ENCODE measurements at regions not wholly inside any gene's neighbourhood (a gene's known extent, or its start where the extent isn't known, plus 50 kb on each side); places are given as distances from the start of the nearest gene placed in this dataset.
"Not testable (repeated sequence)": the region's sequence is repeated elsewhere in the genome, so short reads cannot be mapped to it uniquely, and the experiment has no call there.

DNA sequence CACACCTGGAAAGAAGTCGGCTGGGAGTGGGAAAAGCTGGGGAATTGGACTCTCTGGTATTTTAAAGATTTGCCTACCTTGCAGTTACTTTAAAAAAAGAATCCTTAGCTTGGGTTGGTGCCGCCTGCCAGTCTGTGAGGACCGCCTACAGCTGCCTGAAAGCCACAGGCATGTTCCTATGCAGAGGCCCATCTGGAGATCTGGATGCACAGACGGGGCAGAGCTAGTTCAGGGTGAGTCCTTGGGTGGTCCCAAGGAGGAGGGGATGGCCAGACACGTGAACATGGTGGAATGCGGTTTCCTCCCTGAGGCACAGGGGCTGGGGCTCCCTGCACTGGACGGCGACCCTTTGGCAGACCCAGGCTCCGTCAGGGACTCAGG is 113.2 kb upstream of the IQSEC1 start:
- Histone ChIP-seq H3K27ac (ENCODE audit: low read length) (no peak overlapping the region), H3K36me3 (ENCODE audit: control insufficient read depth, insufficient read depth, low read length) (no peaks in the 10 kb centered on the region), H3K4me1 (ENCODE audit: control insufficient read depth, insufficient read depth, low read length) (peaks cover 13% of the 10 kb centered on the region), H3K9me3 (replicated peaks; ENCODE audit: control insufficient read depth, low read depth, low read length) (peaks cover 2% of the 10 kb centered on the region), H3K4me3 (ENCODE audit: low read length) (no peak overlapping the region), H3K27me3 (ENCODE audit: control insufficient read depth, insufficient read depth, low read length) (peaks cover 3% of the 10 kb centered on the region)
- WGBS (ENCODE audit: insufficient coverage): 30% methylated on average over 6 of the region's 9 CpGs
- no peak for DNase-seq

DNA sequence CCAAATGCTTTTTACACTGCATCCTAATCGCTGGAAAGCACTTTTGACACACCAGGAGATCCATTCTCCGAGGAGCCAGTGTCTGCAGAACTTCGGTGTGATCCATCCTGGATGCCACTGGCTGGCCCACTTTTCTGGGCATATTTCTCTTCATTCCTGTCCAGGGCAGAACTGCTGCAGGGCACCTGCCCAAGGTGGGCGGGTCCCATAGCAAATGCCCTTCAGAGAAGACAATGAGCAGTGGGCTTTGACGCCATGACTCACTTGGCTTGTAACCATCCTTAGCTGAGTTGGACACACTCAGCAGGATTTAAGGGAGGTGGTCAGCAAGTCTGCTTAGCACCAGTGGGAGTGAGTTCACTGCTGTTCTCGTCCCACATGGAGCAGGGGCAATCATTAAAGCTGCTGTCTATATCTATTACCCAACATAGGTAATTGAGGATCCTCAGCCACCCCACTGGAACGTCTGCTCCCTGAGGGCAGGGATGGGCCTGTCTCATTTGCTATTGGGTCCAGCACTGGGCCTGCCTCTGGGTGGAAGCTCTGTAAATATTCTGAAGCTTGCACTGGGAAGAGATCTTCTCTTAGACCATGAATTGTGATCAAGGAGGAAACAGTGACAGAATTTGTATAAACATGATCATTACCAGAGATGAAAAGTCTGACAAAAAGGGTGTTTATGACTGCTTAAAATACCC is 112.7 kb upstream of the IQSEC1 start:
- WGBS (ENCODE audit: insufficient coverage): 96% methylated on average over 5 of the region's 7 CpGs
- DNase-seq: no peak
- no peak overlapping the region for H3K4me3 ChIP-seq (ENCODE audit: low read length)

DNA sequence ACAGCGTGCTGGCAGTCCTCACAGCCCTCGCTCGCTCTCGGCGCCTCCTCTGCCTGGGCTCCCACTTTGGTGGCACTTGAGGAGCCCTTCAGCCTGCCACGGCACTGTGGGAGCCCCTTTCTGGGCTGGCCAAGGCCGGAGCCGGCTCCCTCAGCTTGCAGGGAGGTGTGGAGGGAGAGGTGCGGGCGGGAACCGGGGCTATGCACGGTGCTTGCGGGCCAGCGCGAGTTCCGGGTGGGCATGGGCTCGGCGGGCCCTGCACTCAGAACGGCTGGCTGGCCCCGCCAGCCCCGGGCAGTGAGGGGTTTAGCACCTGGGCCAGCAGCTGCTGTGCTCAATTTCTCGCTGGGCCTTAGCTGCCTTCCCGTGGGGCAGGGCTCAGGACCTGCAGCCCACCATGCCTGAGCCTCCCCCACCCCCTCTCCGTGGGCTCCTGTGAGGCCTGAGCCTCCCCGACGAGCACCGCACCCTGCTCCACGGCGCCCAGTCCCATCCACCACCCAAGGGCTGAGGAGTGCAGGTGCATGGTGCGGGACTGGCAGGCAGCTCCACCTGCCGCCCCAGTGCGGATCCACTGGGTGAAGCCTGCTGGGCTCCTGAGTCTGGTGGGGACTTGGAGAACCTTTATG is 106.5 kb upstream of the IQSEC1 start:
- H3K36me3 ChIP-seq (ENCODE audit: control insufficient read depth, insufficient read depth, low read length); H3K4me1 ChIP-seq (ENCODE audit: control insufficient read depth, insufficient read depth, low read length); H3K27me3 ChIP-seq (ENCODE audit: control insufficient read depth, insufficient read depth, low read length); H3K4me3 ChIP-seq (ENCODE audit: low read length); DNase-seq; H3K27ac ChIP-seq (ENCODE audit: low read length): not testable (repeated sequence)
- WGBS (ENCODE audit: insufficient coverage): 97% methylated on average over 25 of the region's 32 CpGs
- H3K9me3 ChIP-seq (replicated peaks; ENCODE audit: control insufficient read depth, low read depth, low read length): peaks cover 16% of the 10 kb centered on the region

More for the DNA sequence above, 112.7 kb upstream of the IQSEC1 start:
- peaks cover 3% of the 10 kb centered on the region for H3K27me3 ChIP-seq (ENCODE audit: control insufficient read depth, insufficient read depth, low read length)
- H3K27ac ChIP-seq (ENCODE audit: low read length): no peak overlapping the region
- H3K9me3 ChIP-seq (replicated peaks; ENCODE audit: control insufficient read depth, low read depth, low read length): peaks cover 2% of the 10 kb centered on the region
- H3K4me1 ChIP-seq (ENCODE audit: control insufficient read depth, insufficient read depth, low read length): peaks cover 13% of the 10 kb centered on the region
- no peaks in the 10 kb centered on the region for H3K36me3 ChIP-seq (ENCODE audit: control insufficient read depth, insufficient read depth, low read length)

DNA sequence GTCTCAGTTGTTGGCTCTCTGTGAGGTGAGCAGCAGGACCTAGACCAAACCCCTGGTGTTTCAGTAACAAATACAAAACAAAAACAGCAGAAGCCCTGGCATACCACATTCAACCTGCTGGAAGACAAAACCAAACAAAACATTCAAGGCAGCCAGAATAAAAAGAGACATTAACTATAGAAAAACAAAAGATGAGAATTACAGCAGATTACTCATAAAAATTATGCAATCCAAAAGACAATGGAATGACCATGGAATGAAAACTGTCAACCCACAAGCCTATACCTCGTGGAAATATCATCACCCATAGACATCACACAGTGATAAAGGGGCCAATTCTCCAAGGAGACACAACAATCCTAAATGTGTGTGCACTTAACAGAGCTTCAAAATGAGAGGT is 106.0 kb upstream of the IQSEC1 start:
- no peaks in the 10 kb centered on the region for H3K36me3 ChIP-seq (ENCODE audit: control insufficient read depth, insufficient read depth, low read length)
- no peaks in the 10 kb centered on the region for H3K4me1 ChIP-seq (ENCODE audit: control insufficient read depth, insufficient read depth, low read length)

DNA sequence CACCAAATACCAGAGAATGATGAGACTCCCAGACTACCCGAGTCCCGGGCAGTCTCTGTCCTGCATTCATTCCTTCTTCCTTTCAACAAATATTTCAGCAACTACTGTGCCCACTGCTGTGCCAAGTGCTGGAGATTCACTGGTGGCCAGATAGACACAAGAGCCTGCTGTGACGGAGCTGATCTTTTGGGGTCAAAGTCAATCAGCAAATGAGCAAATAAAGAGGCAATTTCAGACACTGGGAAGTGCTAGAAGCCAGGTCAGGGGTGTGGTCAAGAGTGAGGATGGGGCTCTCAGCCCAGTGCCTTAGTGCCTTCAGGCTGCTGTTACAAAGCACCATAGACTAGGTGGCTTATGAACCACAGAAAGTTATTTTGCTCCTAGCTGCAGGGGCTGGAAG is 104.9 kb upstream of the IQSEC1 start:
- DNase-seq: no peak
- peaks cover 16% of the 10 kb centered on the region for H3K9me3 ChIP-seq (replicated peaks; ENCODE audit: control insufficient read depth, low read depth, low read length)
- 82% methylated on average over 3 of the region's 3 CpGs for WGBS (ENCODE audit: insufficient coverage)
- no peak overlapping the region for H3K27ac ChIP-seq (ENCODE audit: low read length)
- no peaks in the 10 kb centered on the region for H3K4me1 ChIP-seq (ENCODE audit: control insufficient read depth, insufficient read depth, low read length)
- peaks cover 3% of the 10 kb centered on the region for H3K27me3 ChIP-seq (ENCODE audit: control insufficient read depth, insufficient read depth, low read length)
- no peak overlapping the region for H3K4me3 ChIP-seq (ENCODE audit: low read length)
- no peaks in the 10 kb centered on the region for H3K36me3 ChIP-seq (ENCODE audit: control insufficient read depth, insufficient read depth, low read length)

More for the DNA sequence above, 106.0 kb upstream of the IQSEC1 start:
- peaks cover 16% of the 10 kb centered on the region for H3K9me3 ChIP-seq (replicated peaks; ENCODE audit: control insufficient read depth, low read depth, low read length)
- H3K27ac ChIP-seq (ENCODE audit: low read length): no peak overlapping the region
- H3K27me3 ChIP-seq (ENCODE audit: control insufficient read depth, insufficient read depth, low read length): peaks cover 3% of the 10 kb centered on the region
- WGBS (ENCODE audit: insufficient coverage): no CpG with 5 or more reads among the region's 1 CpG
- DNase-seq: no peak
- H3K4me3 ChIP-seq (ENCODE audit: low read length): no peak overlapping the region

DNA sequence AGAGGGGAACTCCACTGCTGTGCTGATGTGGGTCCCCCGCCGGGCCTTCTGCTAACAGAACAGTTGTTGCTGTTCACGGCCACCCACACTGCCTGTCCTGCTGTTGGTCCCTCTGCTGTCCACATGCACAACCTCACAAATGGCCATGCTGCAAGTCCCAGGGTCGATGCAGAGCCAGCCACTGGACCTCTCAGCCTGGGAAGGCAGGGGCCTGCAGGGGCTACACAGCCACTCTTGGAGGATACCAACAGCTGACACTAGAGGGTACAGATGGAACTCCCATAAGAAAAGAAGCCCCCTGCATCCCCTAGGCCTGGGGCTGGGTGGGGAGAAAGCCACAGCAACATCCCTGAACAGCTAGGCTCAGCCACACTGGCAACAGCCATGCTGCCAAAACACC is 104.4 kb upstream of the IQSEC1 start:
- peaks cover 3% of the 10 kb centered on the region for H3K27me3 ChIP-seq (ENCODE audit: control insufficient read depth, insufficient read depth, low read length)
- H3K4me3 ChIP-seq (ENCODE audit: low read length): no peak overlapping the region
- 30% methylated on average over 1 of the region's 4 CpGs for WGBS (ENCODE audit: insufficient coverage)
- H3K36me3 ChIP-seq (ENCODE audit: control insufficient read depth, insufficient read depth, low read length): no peaks in the 10 kb centered on the region
- H3K9me3 ChIP-seq (replicated peaks; ENCODE audit: control insufficient read depth, low read depth, low read length): peaks cover 16% of the 10 kb centered on the region
- no peaks in the 10 kb centered on the region for H3K4me1 ChIP-seq (ENCODE audit: control insufficient read depth, insufficient read depth, low read length)
- no peak for DNase-seq
- H3K27ac ChIP-seq (ENCODE audit: low read length): no peak overlapping the region

DNA sequence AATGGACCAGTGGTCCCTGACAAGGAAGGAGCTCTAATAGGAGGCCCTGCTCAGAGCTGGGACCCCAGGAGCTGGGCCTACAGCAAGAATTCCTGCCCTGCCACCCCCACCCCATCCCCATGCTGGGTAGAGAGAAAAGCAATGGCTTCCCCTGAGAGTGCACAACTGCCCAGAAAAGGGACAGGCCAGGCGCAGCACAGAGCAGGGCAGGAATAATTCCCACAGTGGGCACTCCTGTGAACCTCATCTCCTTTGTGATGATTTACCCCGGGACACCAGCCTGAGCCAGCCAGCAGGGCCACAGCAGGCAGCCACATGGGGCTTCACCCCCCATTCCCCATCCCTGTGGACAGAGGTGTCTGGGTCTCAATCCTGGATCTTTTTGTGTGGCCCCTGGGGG is 104.0 kb upstream of the IQSEC1 start:
- H3K4me3 ChIP-seq (ENCODE audit: low read length): no peak overlapping the region
- peaks cover 3% of the 10 kb centered on the region for H3K27me3 ChIP-seq (ENCODE audit: control insufficient read depth, insufficient read depth, low read length)
- no peaks in the 10 kb centered on the region for H3K36me3 ChIP-seq (ENCODE audit: control insufficient read depth, insufficient read depth, low read length)
- H3K9me3 ChIP-seq (replicated peaks; ENCODE audit: control insufficient read depth, low read depth, low read length): peaks cover 16% of the 10 kb centered on the region
- H3K4me1 ChIP-seq (ENCODE audit: control insufficient read depth, insufficient read depth, low read length): no peaks in the 10 kb centered on the region
- no peak for DNase-seq
- H3K27ac ChIP-seq (ENCODE audit: low read length): no peak overlapping the region
- 100% methylated on average over 1 of the region's 2 CpGs for WGBS (ENCODE audit: insufficient coverage)

DNA sequence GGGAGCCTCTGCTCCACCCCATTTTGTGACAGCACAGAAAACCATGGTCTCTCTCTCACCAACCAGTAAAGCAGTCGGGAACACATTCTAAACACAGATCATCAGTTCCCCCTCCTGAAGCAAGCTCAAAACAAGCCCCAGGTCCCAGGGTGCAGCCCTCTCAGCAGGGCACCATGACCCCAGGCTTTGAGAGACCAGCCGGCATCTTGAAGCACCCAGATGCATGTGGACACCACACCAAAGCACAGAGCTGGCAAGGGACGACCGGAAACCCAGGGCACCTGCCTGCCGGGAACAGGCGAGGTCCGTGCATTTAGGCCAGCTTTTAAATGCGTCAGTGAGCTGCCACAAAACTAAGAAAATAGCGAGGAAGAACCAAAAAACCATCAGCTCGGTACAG is 103.2 kb upstream of the IQSEC1 start:
- DNase-seq: no peak
- 81% methylated on average over 6 of the region's 10 CpGs for WGBS (ENCODE audit: insufficient coverage)
- Histone ChIP-seq H3K4me3 (ENCODE audit: low read length) (no peak overlapping the region), H3K9me3 (replicated peaks; ENCODE audit: control insufficient read depth, low read depth, low read length) (peaks cover 16% of the 10 kb centered on the region), H3K27ac (ENCODE audit: low read length) (no peak overlapping the region), H3K36me3 (ENCODE audit: control insufficient read depth, insufficient read depth, low read length) (no peaks in the 10 kb centered on the region), H3K27me3 (ENCODE audit: control insufficient read depth, insufficient read depth, low read length) (peaks cover 3% of the 10 kb centered on the region), H3K4me1 (ENCODE audit: control insufficient read depth, insufficient read depth, low read length) (no peaks in the 10 kb centered on the region)

DNA sequence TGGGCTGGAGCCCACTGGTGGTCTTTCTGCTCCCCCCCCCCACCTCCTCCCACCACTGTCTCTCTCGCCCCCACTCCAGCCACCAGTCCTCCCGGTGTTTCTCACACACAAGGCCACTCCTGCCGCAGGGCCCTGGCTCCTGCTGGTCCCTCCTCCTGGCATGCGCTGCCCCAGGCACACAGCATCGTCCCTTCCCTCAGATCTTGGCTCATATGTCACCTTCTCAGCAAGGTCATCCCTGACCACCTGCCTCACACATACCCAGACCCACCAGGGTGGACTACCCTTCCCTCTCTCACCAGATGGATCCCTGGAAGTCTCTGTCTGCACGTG is 101.5 kb upstream of the IQSEC1 start:
- Histone ChIP-seq H3K9me3 (replicated peaks; ENCODE audit: control insufficient read depth, low read depth, low read length) (peaks cover 16% of the 10 kb centered on the region), H3K4me1 (ENCODE audit: control insufficient read depth, insufficient read depth, low read length) (no peaks in the 10 kb centered on the region), H3K27me3 (ENCODE audit: control insufficient read depth, insufficient read depth, low read length) (peaks cover 3% of the 10 kb centered on the region), H3K27ac (ENCODE audit: low read length) (no peak overlapping the region), H3K36me3 (ENCODE audit: control insufficient read depth, insufficient read depth, low read length) (no peaks in the 10 kb centered on the region), H3K4me3 (ENCODE audit: low read length) (no peak overlapping the region)
- 62% methylated on average over 6 of the region's 6 CpGs for WGBS (ENCODE audit: insufficient coverage)
- DNase-seq: no peak

DNA sequence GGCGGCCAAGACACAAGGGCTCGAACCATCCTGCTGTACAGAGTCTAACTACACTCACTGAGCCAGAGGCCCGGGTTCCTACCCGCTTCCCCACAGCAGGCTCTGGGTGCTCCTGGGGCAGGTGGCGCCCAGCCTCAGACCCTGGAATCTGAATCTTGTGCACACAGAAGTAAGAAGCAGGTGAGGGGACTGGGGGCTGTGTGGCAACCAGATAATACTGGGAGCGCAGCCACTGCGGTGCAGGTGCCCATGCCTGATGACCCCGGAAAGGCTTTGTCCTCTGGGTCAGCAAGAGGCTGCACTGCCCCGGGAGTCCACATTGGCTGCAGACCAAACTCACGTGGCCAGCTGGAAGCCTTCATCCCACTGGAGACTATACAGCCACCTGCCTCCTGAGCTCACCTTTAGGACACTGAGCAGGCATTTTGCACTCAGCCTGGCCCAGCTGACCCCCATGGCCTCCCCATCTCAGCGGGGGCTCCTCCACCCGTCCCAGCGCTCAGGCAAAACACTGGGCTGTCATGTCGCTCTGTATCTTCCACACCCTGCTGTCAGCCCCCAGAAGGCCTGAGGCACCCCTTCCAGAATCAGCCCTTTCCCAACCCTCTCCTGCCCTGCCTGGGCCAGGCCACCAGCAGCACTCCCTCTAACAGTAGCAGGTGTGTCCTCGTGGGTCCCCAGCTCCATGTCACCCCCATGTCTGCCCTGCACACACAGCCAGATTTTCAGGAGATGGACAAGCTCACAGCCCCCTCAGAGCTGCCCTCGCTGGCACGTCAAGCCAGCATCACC is 101.0 kb upstream of the IQSEC1 start:
- Histone ChIP-seq H3K27me3 (ENCODE audit: control insufficient read depth, insufficient read depth, low read length) (peaks cover 3% of the 10 kb centered on the region), H3K4me3 (ENCODE audit: low read length) (no peak overlapping the region), H3K4me1 (ENCODE audit: control insufficient read depth, insufficient read depth, low read length) (no peaks in the 10 kb centered on the region), H3K27ac (ENCODE audit: low read length) (no peak overlapping the region), H3K9me3 (replicated peaks; ENCODE audit: control insufficient read depth, low read depth, low read length) (peaks cover 14% of the 10 kb centered on the region), H3K36me3 (ENCODE audit: control insufficient read depth, insufficient read depth, low read length) (no peaks in the 10 kb centered on the region)
- no peak for DNase-seq
- 80% methylated on average over 14 of the region's 17 CpGs for WGBS (ENCODE audit: insufficient coverage)

All from muscle of leg (tissue), 3 donors.